ENCODE measurements at regions not wholly inside any gene's neighbourhood (a gene's known extent, or its start where the extent isn't known, plus 50 kb on each side); places are given as distances from the start of the nearest gene placed in this dataset.
"Not testable (repeated sequence)": the region's sequence is repeated elsewhere in the genome, so short reads cannot be mapped to it uniquely, and the experiment has no call there.

- TF ChIP-seq POLR2AphosphoS5 (IDR thresholded peaks at IDR 0.05): no peak
- Histone ChIP-seq H3K4me3 (no peak overlapping the region), H3K27ac (no peak overlapping the region), H3K4me1 (no peaks in the 10 kb centered on the region), H3K9me3 (no peaks in the 10 kb centered on the region), H3K36me3 (no peaks in the 10 kb centered on the region), H3K27me3 (no peaks in the 10 kb centered on the region)
- 92 to 95% methylated on average over 7 to 8 of the region's 8 CpGs for WGBS, 2 donors
- DNase-seq: no peak
- ATAC-seq (ENCODE audit: low FRiP score in 2 of 2): no peak
These were observed 61.6 kb upstream of the MSH6 start for GRCh38 chr2:47721296-47721695.

GRCh38 chr2:47720559-47720958 lies 62.4 kb upstream of the MSH6 start:
- no peaks in the 10 kb centered on the region for H3K36me3 ChIP-seq
- H3K4me1 ChIP-seq: no peaks in the 10 kb centered on the region
- H3K27ac ChIP-seq: no peak overlapping the region
- WGBS, 2 donors: 1 to 79% methylated on average over 2 of the region's 2 CpGs
- no peak for TF ChIP-seq EP300 (IDR thresholded peaks at IDR 0.05)
- TF ChIP-seq CTCF (IDR thresholded peaks at IDR 0.05): no peak
- no peak for TF ChIP-seq POLR2A (IDR thresholded peaks at IDR 0.05)
- no peak for TF ChIP-seq POLR2AphosphoS5 (IDR thresholded peaks at IDR 0.05)
- no peak overlapping the region for H3K4me3 ChIP-seq
- no peaks in the 10 kb centered on the region for H3K27me3 ChIP-seq
- no peaks in the 10 kb centered on the region for H3K9me3 ChIP-seq
- no peak for DNase-seq
- ATAC-seq (ENCODE audit: low FRiP score in 2 of 2): no peak

- no peaks in the 10 kb centered on the region for H3K36me3 ChIP-seq
- ATAC-seq (ENCODE audit: low FRiP score in 2 of 2) (no peak), DNase-seq (no peak)
- H3K27ac ChIP-seq: no peak overlapping the region
- 70 to 71% methylated on average over 3 of the region's 3 CpGs for WGBS, 2 donors
- no peak overlapping the region for H3K4me3 ChIP-seq
- H3K4me1 ChIP-seq: no peaks in the 10 kb centered on the region
- H3K9me3 ChIP-seq: no peaks in the 10 kb centered on the region
- TF ChIP-seq CTCF (IDR thresholded peaks at IDR 0.05): no peak
- no peak for TF ChIP-seq POLR2A (IDR thresholded peaks at IDR 0.05)
- no peak for TF ChIP-seq POLR2AphosphoS5 (IDR thresholded peaks at IDR 0.05)
- TF ChIP-seq EP300 (IDR thresholded peaks at IDR 0.05): no peak
- H3K27me3 ChIP-seq: no peaks in the 10 kb centered on the region
These were observed 62.9 kb upstream of the MSH6 start for GRCh38 chr2:47720036-47720435.

GRCh38 chr2:47719099-47719498 lies 63.8 kb upstream of the MSH6 start:
- WGBS, 2 donors: 57 to 59% methylated on average over 4 of the region's 4 CpGs
- no peak for TF ChIP-seq CTCF (IDR thresholded peaks at IDR 0.05)
- TF ChIP-seq POLR2AphosphoS5 (IDR thresholded peaks at IDR 0.05): no peak
- TF ChIP-seq POLR2A (IDR thresholded peaks at IDR 0.05): no peak
- no peak for TF ChIP-seq EP300 (IDR thresholded peaks at IDR 0.05)
- DNase-seq (no peak), ATAC-seq (ENCODE audit: low FRiP score in 2 of 2) (no peak)
- Histone ChIP-seq H3K9me3 (no peaks in the 10 kb centered on the region), H3K27ac (no peak overlapping the region), H3K27me3 (no peaks in the 10 kb centered on the region), H3K4me1 (no peaks in the 10 kb centered on the region), H3K36me3 (no peaks in the 10 kb centered on the region), H3K4me3 (no peak overlapping the region)

- not testable (repeated sequence) for DNase-seq; H3K27me3 ChIP-seq; H3K4me3 ChIP-seq; H3K27ac ChIP-seq; H3K9me3 ChIP-seq; H3K36me3 ChIP-seq; ATAC-seq (ENCODE audit: low FRiP score in 2 of 2); H3K4me1 ChIP-seq
- WGBS, 2 donors: 86 to 92% methylated on average over 6 to 7 of the region's 7 CpGs
These were observed 66.6 kb upstream of the MSH6 start for GRCh38 chr2:47716307-47716706.

- no peak for TF ChIP-seq POLR2A (IDR thresholded peaks at IDR 0.05)
- TF ChIP-seq CTCF (IDR thresholded peaks at IDR 0.05): no peak
- TF ChIP-seq EP300 (IDR thresholded peaks at IDR 0.05): no peak
- TF ChIP-seq POLR2AphosphoS5 (IDR thresholded peaks at IDR 0.05): no peak
- WGBS, 2 donors: 92 to 95% methylated on average over 7 of the region's 7 CpGs
These were observed 67.4 kb upstream of the MSH6 start for GRCh38 chr2:47715552-47715951.

More at GRCh38 chr2:47715552-47715951, 67.4 kb upstream of the MSH6 start:
- no peaks in the 10 kb centered on the region for H3K27me3 ChIP-seq
- H3K4me3 ChIP-seq: no peak overlapping the region
- H3K9me3 ChIP-seq: no peaks in the 10 kb centered on the region
- H3K27ac ChIP-seq: no peak overlapping the region
- ATAC-seq (ENCODE audit: low FRiP score in 2 of 2) (no peak), DNase-seq (no peak)
- H3K36me3 ChIP-seq: no peaks in the 10 kb centered on the region
- no peaks in the 10 kb centered on the region for H3K4me1 ChIP-seq
